Stomach (tissue), 8 donors: ENCODE measurements at regions not wholly inside any gene's neighbourhood (a gene's known extent, or its start where the extent isn't known, plus 50 kb on each side); places are given as distances from the start of the nearest gene placed in this dataset.

Experiments used
- DNase-seq, 2 donors: peaks; one replicate each; pipeline versions ENCODE4 v3.0.0 to v3.0.0-alpha.2; 2013 to 2019
- H3K27ac ChIP-seq, 5 donors: fragments of 200-600 bp in 4 of 5; sonication (generic) in 4 of 5; one replicate each; pipeline ENCODE4 v1.5.1; 2013 to 2019; ENCODE audit warnings: mild to moderate bottlenecking in 1 of 5, moderate library complexity in 1 of 5
- H3K27me3 ChIP-seq, 3 donors: fragments of 200-600 bp; sonication (generic); one replicate each; pipeline ENCODE4 v1.5.1; 2017 to 2019; ENCODE audit warnings: mixed run types in 1 of 3
- H3K36me3 ChIP-seq, 4 donors: fragments of 200-600 bp; sonication (generic); 1 replicate in 3 of 4; 2 replicates in 1 of 4; pipeline ENCODE4 v1.5.1; 2016 to 2019
- H3K4me1 ChIP-seq, 4 donors: fragments of 200-600 bp; sonication (generic); one replicate each; pipeline ENCODE4 v1.5.1; 2016 to 2019
- H3K4me3 ChIP-seq, 4 donors: fragments of 200-600 bp; sonication (generic) in 3 of 4; one replicate each; pipeline ENCODE4 v1.5.1; 2016 to 2019; ENCODE audit warnings: mild to moderate bottlenecking in 1 of 4
- H3K9me3 ChIP-seq, 4 donors: fragments of 200-600 bp; sonication (generic); one replicate each; pipeline ENCODE4 v1.5.1; 2016 to 2019
- CTCF ChIP-seq, 7 experiments: fragments of 450-650 bp in 4 of 7; fragments of 200-600 bp in 3 of 7; sonication (generic) in 3 of 7; IDR thresholded peaks; one replicate each; pipeline ENCODE4 v1.5.1; 2016 to 2019; ENCODE audit warnings: antibody characterized with exemption in 7 of 7, control low read depth in 2 of 7, mild to moderate bottlenecking in 1 of 7
- EP300 ChIP-seq: sonication (generic); formaldehyde crosslinking; IDR thresholded peaks from one replicate; pipeline ENCODE4 v1.6.1; 2017; ENCODE audit warnings: antibody characterized with exemption
- POLR2A ChIP-seq, 4 donors: fragments of 450-650 bp; IDR thresholded peaks; one replicate each; pipeline ENCODE4 v1.6.1; 2016; ENCODE audit warnings: antibody characterized with exemption in 4 of 4, control low read depth in 2 of 4, mild to moderate bottlenecking in 1 of 4, moderate library complexity in 1 of 4
- POLR2AphosphoS5 ChIP-seq, 3 donors: sonication (generic); formaldehyde crosslinking; IDR thresholded peaks; one replicate each; pipeline ENCODE4 v1.6.1; 2016; ENCODE audit warnings: antibody characterized with exemption in 3 of 3
- WGBS, 5 donors: extraction: QIAGEN DNeasy Blood & Tissue Kit in 3 of 5; methylation state at CpG; one replicate each; pipeline versions ENCODE4 v1.1.5 to v1.1.7; 2013 to 2018; 5-methylcytosine and 5-hydroxymethylcytosine counted together
- intact Hi-C: fragments of 100-400 bp; cut with DNase I; formaldehyde crosslinking; loops from one replicate; pipeline ENCODE4 v1.15.1; 2023; ENCODE audit warnings: low total_unique reads
- donor health status: healthy with polysubstance abuse.
- donor health status: Bipolar disorder and iron deficiency.
- donor health status: healthy.

- peak overlapping the region; percentile 28 to 80 (median 78) for H3K27ac ChIP-seq
- H3K36me3 ChIP-seq, result no peaks in the 10 kb centered on the region
- peaks cover 11 to 32% (median 21%) of the 10 kb centered on the region in 4 donors for H3K4me1 ChIP-seq
- TF ChIP-seq POLR2AphosphoS5 (IDR thresholded peaks at IDR 0.05) (peak in 1 of 3 donors; percentile 16), EP300 (no peak), CTCF (IDR thresholded peaks at IDR 0.05) (no peak)
- H3K9me3 ChIP-seq, result no peaks in the 10 kb centered on the region
- 73 to 83% (median 78%) methylated on average over 6 of the region's 6 CpGs for WGBS, 5 donors
- H3K27me3 ChIP-seq, result no peaks in the 10 kb centered on the region
- intact Hi-C loops, result no loop called here
- H3K4me3 ChIP-seq, result no peak overlapping the region
- DNase-seq, result no peak
These were observed 68.2 kb upstream of the AMPD3 start for GRCh38 chr11:10386861-10387205.

- WGBS, 5 donors, result 40 to 53% (median 46%) methylated on average over 17 of the region's 17 CpGs
- Histone ChIP-seq H3K4me3 (no peak overlapping the region), H3K27ac (peak overlapping the region; percentile 16 to 80 (median 78)), H3K27me3 (no peaks in the 10 kb centered on the region), H3K9me3 (no peaks in the 10 kb centered on the region), H3K4me1 (peaks cover 11 to 32% (median 21%) of the 10 kb centered on the region in 4 donors), H3K36me3 (no peaks in the 10 kb centered on the region)
- intact Hi-C loops, result no loop called here
- peak in 1 of 2 donors; percentile 82 for DNase-seq
- peak; percentile 14 to 46 (median 41) for TF ChIP-seq POLR2AphosphoS5 (IDR thresholded peaks at IDR 0.05)
- TF ChIP-seq CTCF (IDR thresholded peaks at IDR 0.05), result no peak
- no peak for TF ChIP-seq POLR2A (IDR thresholded peaks at IDR 0.05)
- no peak for TF ChIP-seq EP300
These were observed 67.6 kb upstream of the AMPD3 start for GRCh38 chr11:10387206-10388083.

- no peaks in the 10 kb centered on the region for H3K36me3 ChIP-seq
- peaks cover 11 to 32% (median 21%) of the 10 kb centered on the region in 4 donors for H3K4me1 ChIP-seq
- TF ChIP-seq EP300 (no peak), POLR2A (IDR thresholded peaks at IDR 0.05) (no peak), CTCF (IDR thresholded peaks at IDR 0.05) (no peak), POLR2AphosphoS5 (IDR thresholded peaks at IDR 0.05) (no peak)
- 20 to 31% (median 24%) methylated on average over 5 of the region's 5 CpGs for WGBS, 5 donors
- peak in 1 of 2 donors; percentile 61 for DNase-seq
- intact Hi-C loops, result no loop called here
- no peak overlapping the region for H3K4me3 ChIP-seq
- no peaks in the 10 kb centered on the region for H3K27me3 ChIP-seq
- H3K9me3 ChIP-seq, result no peaks in the 10 kb centered on the region
- peak overlapping the region; percentile 8 to 80 (median 78) for H3K27ac ChIP-seq
These were observed 67.0 kb upstream of the AMPD3 start for GRCh38 chr11:10388101-10388500.

- no peak for DNase-seq
- peaks cover 11 to 32% (median 21%) of the 10 kb centered on the region in 4 donors for H3K4me1 ChIP-seq
- 20 to 38% (median 27%) methylated on average over 4 to 5 of the region's 5 CpGs for WGBS, 5 donors
- peak overlapping the region in 4 of 5 donors; percentile 67 to 80 (median 78) for H3K27ac ChIP-seq
- TF ChIP-seq CTCF (IDR thresholded peaks at IDR 0.05), result no peak
- no peak for TF ChIP-seq POLR2A (IDR thresholded peaks at IDR 0.05)
- no peak for TF ChIP-seq POLR2AphosphoS5 (IDR thresholded peaks at IDR 0.05)
- no peak for TF ChIP-seq EP300
- H3K4me3 ChIP-seq, result no peak overlapping the region
- H3K9me3 ChIP-seq, result no peaks in the 10 kb centered on the region
- no peaks in the 10 kb centered on the region for H3K27me3 ChIP-seq
- intact Hi-C loops, result no loop called here
- no peaks in the 10 kb centered on the region for H3K36me3 ChIP-seq
These were observed 66.5 kb upstream of the AMPD3 start for GRCh38 chr11:10388574-10388973.
